Mesodermal cell (in vitro differentiated cells): ENCODE measurements at regions not wholly inside any gene's neighbourhood (a gene's known extent, or its start where the extent isn't known, plus 50 kb on each side); places are given as distances from the start of the nearest gene placed in this dataset.

Experiments
- H3K27ac ChIP-seq: 2 replicates; pipeline ENCODE4 v1.7.0; 2013; ENCODE audit warnings: mild to moderate bottlenecking, low read depth, low read length, moderate library complexity; ENCODE audit not compliant: severe bottlenecking
- H3K36me3 ChIP-seq: 2 replicates; pipeline ENCODE4 v1.7.1; 2013; ENCODE audit warnings: mild to moderate bottlenecking, low read length, moderate library complexity; ENCODE audit not compliant: control insufficient read depth, insufficient read depth
- H3K4me1 ChIP-seq: one replicate; pipeline ENCODE4 v1.7.1; 2013; ENCODE audit warnings: mild to moderate bottlenecking, low read length; ENCODE audit not compliant: insufficient read depth, control insufficient read depth, poor library complexity, severe bottlenecking
- H3K4me3 ChIP-seq: 2 replicates; pipeline ENCODE4 v1.7.0; 2013; ENCODE audit warnings: low read length, control low read depth, mild to moderate bottlenecking; ENCODE audit not compliant: insufficient read depth, poor library complexity, severe bottlenecking; ENCODE audit errors: extremely low read depth
- H3K9me3 ChIP-seq: 2 replicates; pipeline ENCODE4 v1.7.1; 2013; ENCODE audit warnings: mild to moderate bottlenecking, low read length, moderate library complexity; ENCODE audit not compliant: control insufficient read depth
- WGBS, 2 experiments: methylation state at CpG; one replicate each; pipeline ENCODE4 v1.1.5; 2013; ENCODE audit warnings: missing lambda C conversion rate in 2 of 2; ENCODE audit not compliant: insufficient coverage in 2 of 2; 5-methylcytosine and 5-hydroxymethylcytosine counted together

DNA sequence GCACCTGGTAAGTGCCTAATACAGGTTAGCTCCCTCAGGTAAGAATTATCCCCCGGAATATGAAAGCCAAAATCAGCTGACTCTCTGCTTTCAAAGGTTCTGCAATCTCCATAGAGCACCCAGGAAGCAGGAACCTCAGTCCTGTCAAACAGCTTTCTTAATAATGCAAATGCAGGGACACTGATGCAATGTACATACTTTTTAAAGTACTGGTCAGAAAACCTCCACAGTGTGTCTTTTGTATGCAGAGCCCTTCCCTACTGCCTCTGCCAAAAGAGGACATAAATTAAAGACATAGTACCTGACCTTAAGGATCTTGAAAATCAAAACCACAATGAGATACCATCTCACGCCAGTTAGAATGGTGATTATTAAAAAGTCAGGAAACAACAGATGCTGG lies 365.0 kb upstream of the KAZN start:
- Histone ChIP-seq H3K4me1 (no peaks in the 10 kb centered on the region), H3K36me3 (no peaks in the 10 kb centered on the region), H3K4me3 (no peak overlapping the region), H3K27ac (no peak overlapping the region), H3K9me3 (no peaks in the 10 kb centered on the region)
- 75 to 78% methylated on average over 1 of the region's 2 CpGs for WGBS, 2 experiments

GRCh38 chr1:14236097-14236496 lies 362.4 kb upstream of the KAZN start:
- no peaks in the 10 kb centered on the region for H3K9me3 ChIP-seq
- H3K36me3 ChIP-seq: no peaks in the 10 kb centered on the region
- 100% methylated on average over 1 of the region's 2 CpGs; no CpG with 5 or more reads in 1 of the 2 experiments for WGBS, 2 experiments
- no peak overlapping the region for H3K4me3 ChIP-seq
- no peaks in the 10 kb centered on the region for H3K4me1 ChIP-seq
- no peak overlapping the region for H3K27ac ChIP-seq

DNA sequence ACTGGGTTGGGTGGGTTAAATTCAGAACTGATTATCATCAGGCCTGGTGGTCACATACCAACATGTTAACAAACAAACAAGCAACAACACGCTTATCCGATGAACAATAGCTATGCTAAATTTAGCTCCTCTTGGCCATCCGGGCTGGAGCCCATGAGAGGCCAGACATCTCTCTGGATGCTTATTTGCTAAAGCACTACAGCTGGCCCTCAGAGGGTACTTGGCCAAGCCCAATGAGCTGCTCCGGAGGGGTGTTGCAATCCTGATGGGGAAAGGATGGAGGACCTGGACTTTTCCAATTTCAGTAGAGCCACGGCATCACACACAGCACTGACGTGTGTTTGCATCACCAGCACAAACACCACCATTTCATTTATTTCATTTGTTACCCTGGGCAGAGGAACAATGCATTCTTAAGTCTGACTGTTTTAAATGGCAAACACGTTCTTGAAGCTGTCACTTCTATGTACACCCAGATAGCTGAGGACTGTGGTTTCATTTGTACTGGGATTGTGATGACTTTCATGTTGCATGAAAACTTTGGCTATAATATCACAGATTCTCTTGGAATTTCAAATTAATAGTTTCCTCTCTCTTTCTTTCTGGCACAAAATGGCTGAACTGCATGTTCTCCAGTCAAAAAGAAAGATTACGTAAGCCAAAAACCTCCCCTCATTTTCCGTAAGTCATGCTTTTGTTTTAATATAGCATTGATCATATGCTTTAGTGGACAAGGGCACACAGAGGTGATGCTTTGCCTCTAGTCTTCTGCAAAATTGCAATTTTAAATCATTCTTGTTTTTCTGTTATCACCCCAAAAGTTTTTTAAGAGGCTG lies 359.8 kb upstream of the KAZN start:
- H3K27ac ChIP-seq: no peak overlapping the region
- no peak overlapping the region for H3K4me3 ChIP-seq
- H3K4me1 ChIP-seq: no peaks in the 10 kb centered on the region
- H3K9me3 ChIP-seq: no peaks in the 10 kb centered on the region
- WGBS, 2 experiments: 95 to 96% methylated on average over 6 to 7 of the region's 9 CpGs
- H3K36me3 ChIP-seq: no peaks in the 10 kb centered on the region

DNA sequence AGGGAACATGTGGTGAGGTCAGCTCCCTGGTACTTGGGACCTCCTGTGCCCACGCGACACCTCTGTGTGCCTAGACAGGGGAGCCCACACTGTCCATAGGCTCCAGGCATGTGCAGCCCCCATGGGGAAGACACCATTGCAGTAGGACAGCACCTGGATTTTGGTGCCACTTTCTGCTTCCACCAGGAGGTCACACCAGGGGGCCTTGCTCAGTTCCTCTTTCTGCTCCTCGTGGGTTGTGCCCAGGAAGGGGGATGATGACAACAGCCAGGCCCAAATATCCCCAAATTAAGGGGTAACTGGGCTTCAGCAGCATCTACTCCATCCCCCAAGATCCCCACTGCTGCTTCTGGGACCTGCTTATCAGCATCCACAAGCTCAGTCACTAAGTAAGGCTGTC lies 358.2 kb upstream of the KAZN start:
- H3K27ac ChIP-seq: no peak overlapping the region
- WGBS, 2 experiments: 86 to 100% methylated on average over 2 to 3 of the region's 3 CpGs
- no peaks in the 10 kb centered on the region for H3K9me3 ChIP-seq
- H3K36me3 ChIP-seq: no peaks in the 10 kb centered on the region
- no peak overlapping the region for H3K4me3 ChIP-seq
- no peaks in the 10 kb centered on the region for H3K4me1 ChIP-seq

DNA sequence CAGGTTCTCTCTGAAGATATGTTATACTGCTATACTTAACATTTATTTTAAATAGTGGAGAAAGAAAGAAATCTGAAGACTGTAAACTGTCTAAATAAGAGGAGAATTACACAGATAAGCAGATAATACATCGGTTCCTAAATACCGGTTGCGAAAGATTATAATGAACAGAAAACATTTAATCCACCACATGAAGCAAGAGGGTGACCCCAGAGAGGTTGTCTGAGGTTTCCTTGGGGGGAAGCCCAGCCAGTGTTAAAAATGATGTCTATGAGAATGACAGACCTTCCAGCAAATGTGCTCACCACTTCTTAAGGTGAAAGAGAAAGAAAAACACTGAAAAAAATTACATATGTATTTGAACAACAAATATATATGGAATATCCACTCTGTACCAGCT lies 356.4 kb upstream of the KAZN start:
- H3K4me3 ChIP-seq: no peak overlapping the region
- WGBS, 2 experiments: 100% methylated on average over 3 of the region's 3 CpGs; no CpG with 5 or more reads in 1 of the 2 experiments
- no peaks in the 10 kb centered on the region for H3K36me3 ChIP-seq
- H3K9me3 ChIP-seq: no peaks in the 10 kb centered on the region
- H3K27ac ChIP-seq: no peak overlapping the region
- no peaks in the 10 kb centered on the region for H3K4me1 ChIP-seq

DNA sequence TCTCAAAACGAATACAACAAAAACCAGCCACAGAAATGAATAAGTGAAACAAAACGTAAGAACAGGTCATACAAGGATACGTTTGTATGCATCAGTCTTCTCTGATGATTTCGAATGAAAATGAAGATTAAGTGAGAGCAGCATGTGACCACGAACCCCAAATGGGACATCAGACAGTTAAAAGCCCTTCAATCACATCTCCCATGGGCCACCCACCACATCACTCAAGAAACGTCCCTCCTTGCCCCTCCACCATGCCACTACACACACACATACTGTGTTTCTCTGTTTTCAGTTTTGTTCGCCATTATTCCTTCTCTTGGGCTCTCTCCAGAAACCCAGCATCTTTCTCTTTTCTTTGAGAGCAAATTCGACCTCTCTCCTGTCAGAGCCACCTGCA lies 355.6 kb upstream of the KAZN start:
- no peak overlapping the region for H3K27ac ChIP-seq
- WGBS, 2 experiments: 87 to 92% methylated on average over 6 to 7 of the region's 8 CpGs

DNA sequence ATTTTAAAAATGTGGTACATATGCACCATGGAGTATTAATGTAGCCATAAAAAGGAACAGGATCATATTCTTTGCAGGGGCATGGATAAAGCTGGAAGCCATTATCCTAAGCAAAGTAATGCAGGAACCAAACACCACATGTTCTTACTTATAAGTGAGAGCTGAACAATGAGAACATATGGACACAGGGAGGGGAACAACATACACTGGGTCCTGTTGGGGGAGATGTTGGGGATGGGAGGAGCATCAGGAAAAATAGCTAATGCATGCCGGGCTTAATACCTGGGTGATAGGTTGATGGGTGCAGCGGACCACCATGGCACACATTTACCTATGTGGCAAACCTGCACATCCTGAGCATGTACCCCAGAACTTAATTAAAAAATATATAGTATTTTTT lies 352.5 kb upstream of the KAZN start:
- no CpG with 5 or more reads among the region's 2 CpGs for whole genome bisulfite sequencing, 2 experiments
- Histone ChIP-seq H3K36me3 (no peaks in the 10 kb centered on the region), H3K9me3 (no peaks in the 10 kb centered on the region), H3K27ac (no peak overlapping the region), H3K4me3 (no peak overlapping the region), H3K4me1 (no peaks in the 10 kb centered on the region)

More for the DNA sequence above, 355.6 kb upstream of the KAZN start:
- no peaks in the 10 kb centered on the region for H3K9me3 ChIP-seq
- no peaks in the 10 kb centered on the region for H3K4me1 ChIP-seq
- no peak overlapping the region for H3K4me3 ChIP-seq
- no peaks in the 10 kb centered on the region for H3K36me3 ChIP-seq

- H3K36me3 ChIP-seq: no peaks in the 10 kb centered on the region
- no peak overlapping the region for H3K27ac ChIP-seq
- no peak overlapping the region for H3K4me3 ChIP-seq
- no CpG with 5 or more reads among the region's 5 CpGs for WGBS, 2 experiments
- no peaks in the 10 kb centered on the region for H3K4me1 ChIP-seq
- H3K9me3 ChIP-seq: no peaks in the 10 kb centered on the region
Observed at GRCh38 chr1:14246471-14246870, 352.0 kb upstream of the KAZN start.

- 88 to 94% methylated on average over 3 to 4 of the region's 6 CpGs for WGBS, 2 experiments
- no peaks in the 10 kb centered on the region for H3K36me3 ChIP-seq
- H3K4me1 ChIP-seq: no peaks in the 10 kb centered on the region
- no peak overlapping the region for H3K4me3 ChIP-seq
- no peak overlapping the region for H3K27ac ChIP-seq
- no peaks in the 10 kb centered on the region for H3K9me3 ChIP-seq
Observed at GRCh38 chr1:14247666-14248065, 350.8 kb upstream of the KAZN start.

DNA sequence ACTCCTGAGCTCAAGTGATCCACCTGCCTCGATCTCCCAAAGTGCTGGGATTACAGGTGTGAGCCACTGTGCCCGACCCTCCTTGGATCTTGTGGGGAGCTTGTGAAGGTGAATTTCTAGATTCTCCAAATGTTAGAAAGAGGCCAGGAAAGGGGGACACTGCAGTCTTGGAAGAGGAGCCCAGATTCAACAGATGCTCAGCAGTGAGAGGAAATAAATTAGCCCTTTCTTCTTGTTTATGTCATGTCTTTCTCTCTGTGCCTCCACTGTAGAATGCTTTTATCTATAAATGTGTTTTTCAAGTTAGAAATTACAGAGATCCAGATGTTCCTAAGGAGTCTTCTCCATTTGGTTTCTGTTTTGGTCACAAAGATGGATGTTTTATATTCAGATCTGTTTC lies 346.6 kb upstream of the KAZN start:
- no peaks in the 10 kb centered on the region for H3K4me1 ChIP-seq
- H3K4me3 ChIP-seq: no peak overlapping the region
- no peaks in the 10 kb centered on the region for H3K9me3 ChIP-seq
- no peaks in the 10 kb centered on the region for H3K36me3 ChIP-seq
- WGBS, 2 experiments: 78 to 88% methylated on average over 1 to 2 of the region's 2 CpGs
- H3K27ac ChIP-seq: no peak overlapping the region

DNA sequence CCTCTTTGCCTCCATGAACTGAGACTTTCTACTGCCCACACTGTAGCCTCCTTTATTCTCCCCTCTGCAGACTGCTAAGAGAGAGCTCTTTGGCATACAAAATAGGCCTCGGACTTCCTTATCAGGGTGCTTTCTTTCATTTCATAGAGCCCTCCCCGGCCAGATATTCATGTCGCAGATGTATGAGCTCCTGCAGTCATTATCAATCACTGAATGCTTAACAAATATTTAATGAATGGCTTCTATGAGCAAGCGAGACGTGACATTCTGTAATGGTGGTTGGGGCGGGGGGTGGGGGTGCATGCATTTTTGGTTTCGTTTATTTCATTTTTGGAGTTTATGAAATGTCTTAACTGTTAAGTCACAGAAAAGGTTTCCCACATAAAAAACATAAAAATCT lies 344.8 kb upstream of the KAZN start:
- Histone ChIP-seq H3K4me3 (no peak overlapping the region), H3K4me1 (no peaks in the 10 kb centered on the region), H3K9me3 (no peaks in the 10 kb centered on the region), H3K36me3 (no peaks in the 10 kb centered on the region), H3K27ac (no peak overlapping the region)
- 90 to 100% methylated on average over 1 to 2 of the region's 7 CpGs for WGBS, 2 experiments
